ENCODE measurements at regions not wholly inside any gene's neighbourhood (a gene's known extent, or its start where the extent isn't known, plus 50 kb on each side); places are given as distances from the start of the nearest gene placed in this dataset.

DNA sequence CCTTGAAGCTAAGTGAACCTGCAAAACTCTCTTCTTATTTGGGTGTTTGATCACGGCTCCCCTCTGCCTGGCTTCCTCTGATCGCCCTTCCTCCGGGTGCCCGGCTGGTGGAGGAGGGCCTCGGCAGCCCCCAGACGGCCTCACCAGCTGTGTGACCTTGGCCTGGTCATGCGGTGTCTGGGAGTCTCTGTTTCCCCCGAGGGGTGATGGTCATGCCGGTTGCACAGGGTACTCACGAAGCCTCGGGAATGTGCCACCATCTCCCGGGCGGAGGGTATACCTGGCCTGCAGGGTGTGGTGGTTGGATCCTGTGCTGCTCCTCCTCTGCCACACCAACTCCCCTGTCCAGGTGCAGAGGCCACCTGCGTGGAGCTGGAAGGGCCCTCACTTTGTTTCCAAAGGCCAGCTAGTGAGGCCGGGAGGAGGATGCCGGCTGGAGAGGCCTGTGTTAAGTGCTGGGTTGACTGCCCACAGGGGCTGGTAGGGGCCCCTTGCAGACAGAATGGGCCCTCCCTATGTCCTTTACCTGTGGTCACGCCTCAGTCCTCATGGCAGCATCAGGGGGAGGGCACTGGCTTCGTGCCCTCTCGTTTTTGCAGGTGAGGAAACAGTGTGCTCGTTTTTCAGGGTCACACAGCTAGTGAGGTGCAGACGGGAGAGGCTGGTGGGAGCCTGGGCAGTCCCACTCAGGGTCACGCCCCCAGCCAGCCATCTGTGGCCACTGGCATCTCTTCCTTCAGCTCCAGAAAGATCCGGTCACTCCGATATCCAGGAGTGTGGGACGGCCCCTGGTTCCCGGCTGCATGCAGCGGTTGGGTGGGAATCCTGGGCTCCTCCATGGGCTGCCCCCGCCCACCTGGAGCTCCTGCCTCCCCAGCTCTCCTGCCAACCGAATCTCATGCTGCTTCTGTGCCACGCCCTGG is 148.5 kb upstream of the GSE1 start:
- DNase-seq (ENCODE audit: low spot score) (no peak), FAIRE-seq (no peak)

DNA sequence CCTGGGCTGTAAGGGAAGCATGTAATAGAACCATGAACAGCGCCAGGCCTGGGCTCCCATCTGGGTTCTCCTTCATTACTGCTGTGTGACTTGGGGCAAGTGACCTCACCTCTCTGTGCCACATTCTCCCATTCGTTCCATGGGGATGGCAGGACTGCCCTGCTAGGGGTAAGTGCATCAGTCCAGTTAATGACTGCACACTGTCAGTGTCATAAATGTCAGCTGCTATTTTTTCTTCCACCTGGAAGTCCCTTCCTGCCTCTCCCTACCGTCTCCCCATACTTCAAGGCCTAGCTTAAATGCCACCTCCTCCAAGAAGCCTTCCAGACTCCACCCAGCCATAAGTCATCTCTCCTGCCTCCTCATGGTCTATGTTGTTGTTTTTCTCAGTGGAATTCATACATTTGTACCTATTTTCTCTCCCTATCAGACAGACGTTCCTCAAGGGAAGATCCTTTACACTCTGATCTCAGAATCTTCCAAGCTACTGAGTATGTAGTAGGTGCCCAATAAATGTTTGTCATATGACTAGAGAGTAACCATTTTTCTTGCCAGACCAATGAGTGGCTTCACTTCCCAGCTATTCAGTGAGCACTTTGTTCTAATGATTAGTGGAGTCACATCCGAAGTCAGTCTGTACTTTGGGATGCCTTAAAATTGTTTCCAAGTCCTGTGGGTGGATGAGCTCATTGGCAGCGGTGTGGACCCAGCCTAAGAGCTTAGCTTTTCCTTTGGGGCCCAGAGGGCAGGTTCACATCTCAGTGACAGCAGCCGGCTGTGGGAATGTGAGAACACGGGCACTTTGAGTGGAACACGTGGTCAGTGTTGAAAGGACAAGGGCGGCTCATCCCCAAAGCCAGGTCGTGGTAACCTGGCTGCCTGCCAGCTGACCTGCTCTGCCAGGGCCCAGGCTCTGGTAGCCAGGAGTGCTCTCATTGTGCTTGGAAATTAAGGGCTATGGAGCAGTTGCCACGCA is 147.5 kb upstream of the GSE1 start:
- FAIRE-seq (no peak), DNase-seq (ENCODE audit: low spot score) (no peak)

DNA sequence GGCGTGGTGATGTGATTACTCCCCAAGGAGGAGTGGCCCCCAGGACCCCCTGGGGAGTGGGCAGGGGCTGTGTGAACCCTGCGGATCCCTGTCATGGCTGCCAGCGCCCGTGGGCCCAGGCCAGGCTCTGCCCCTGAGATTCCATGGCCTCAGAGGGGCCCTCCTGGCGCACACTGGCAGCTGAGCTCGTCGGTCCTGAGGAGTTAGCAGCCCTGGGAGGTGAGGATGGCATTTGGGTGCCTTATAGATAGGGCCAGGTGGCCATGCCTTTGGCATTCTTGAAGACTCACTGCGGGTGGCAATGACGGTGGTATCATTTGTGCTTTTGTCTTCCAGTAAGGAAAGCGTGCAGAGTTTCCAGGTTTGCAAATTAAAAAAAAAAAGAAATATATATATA is 146.8 kb upstream of the GSE1 start:
- DNase-seq (ENCODE audit: low spot score) = no peak
- FAIRE-seq = no peak

- no peak for FAIRE-seq
Observed at GRCh38 chr16:85466989-85467388, 146.1 kb upstream of the GSE1 start.

DNA sequence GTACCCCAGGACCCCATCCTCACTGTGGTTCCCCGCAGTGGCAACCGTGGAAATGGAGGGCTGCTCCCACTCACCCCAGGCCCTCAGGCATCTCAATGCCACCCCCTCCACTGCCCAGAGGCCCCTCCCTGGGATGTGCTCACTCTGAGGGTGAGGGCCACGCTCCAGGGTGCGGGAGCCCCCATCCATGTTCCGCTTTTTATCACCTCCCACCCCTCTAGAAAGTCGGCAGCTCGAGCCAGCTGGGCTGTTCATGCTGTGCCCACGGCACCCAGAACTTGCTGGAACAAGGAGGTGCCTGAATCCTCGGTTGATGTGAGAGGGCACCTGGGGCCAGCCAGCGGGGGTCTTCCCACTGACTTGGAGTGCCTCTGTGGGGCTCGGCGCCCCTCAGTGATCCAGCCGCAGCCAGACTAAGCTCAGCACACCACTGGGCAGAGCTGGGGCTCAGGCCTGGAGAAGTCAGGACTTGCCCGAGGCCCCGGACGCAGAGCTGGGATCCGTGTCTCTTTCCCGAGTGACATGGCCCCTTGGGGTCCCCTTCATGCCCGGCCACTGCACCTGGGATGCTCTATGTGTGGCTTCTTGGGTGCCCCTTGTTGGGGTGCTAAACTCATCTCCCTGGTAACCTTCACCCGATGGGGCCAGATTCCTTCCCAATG is 143.1 kb upstream of the GSE1 start:
- FAIRE-seq (no peak), DNase-seq (ENCODE audit: low spot score) (no peak)

More at GRCh38 chr16:85466989-85467388, 146.1 kb upstream of the GSE1 start:
- no peak for DNase-seq (ENCODE audit: low spot score)

GRCh38 chr16:85470873-85471272 is 142.2 kb upstream of the GSE1 start:
- DNase-seq (ENCODE audit: low spot score) = no peak
- no peak for FAIRE-seq

- no peak for DNase-seq (ENCODE audit: low spot score)
Observed at GRCh38 chr16:85471469-85472431, 141.4 kb upstream of the GSE1 start.

DNA sequence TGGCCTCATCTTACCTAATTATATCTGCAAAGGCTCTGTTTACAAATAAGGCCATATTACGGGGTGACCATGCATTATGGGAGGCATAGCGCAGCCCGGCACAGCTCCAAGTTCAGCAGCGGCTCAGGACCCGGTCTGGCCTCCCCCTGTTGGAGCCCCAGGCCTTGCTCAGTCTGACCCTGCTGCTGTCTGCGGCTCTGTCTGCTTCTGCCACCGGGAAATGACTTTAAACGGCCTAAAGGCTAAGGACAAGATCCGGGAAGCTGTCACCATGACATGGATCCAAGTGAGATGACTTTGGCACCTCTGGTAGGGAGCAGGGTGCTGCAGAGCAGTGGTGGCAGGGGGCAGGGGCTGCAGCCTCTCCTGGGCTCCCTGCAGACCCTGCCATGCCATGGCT is 140.6 kb upstream of the GSE1 start:
- no peak for DNase-seq (ENCODE audit: low spot score)
- FAIRE-seq = no peak

More at GRCh38 chr16:85471469-85472431, 141.4 kb upstream of the GSE1 start:
- FAIRE-seq = no peak

- FAIRE-seq (no peak), DNase-seq (ENCODE audit: low spot score) (no peak)
Observed at GRCh38 chr16:85473323-85473722, 139.8 kb upstream of the GSE1 start.

GRCh38 chr16:85473909-85474620 is 139.1 kb upstream of the GSE1 start:
- DNase-seq (ENCODE audit: low spot score) (no peak), FAIRE-seq (no peak)

GRCh38 chr16:85474621-85475217 is 138.4 kb upstream of the GSE1 start:
- DNase-seq (ENCODE audit: low spot score) (no peak), FAIRE-seq (no peak)

DNA sequence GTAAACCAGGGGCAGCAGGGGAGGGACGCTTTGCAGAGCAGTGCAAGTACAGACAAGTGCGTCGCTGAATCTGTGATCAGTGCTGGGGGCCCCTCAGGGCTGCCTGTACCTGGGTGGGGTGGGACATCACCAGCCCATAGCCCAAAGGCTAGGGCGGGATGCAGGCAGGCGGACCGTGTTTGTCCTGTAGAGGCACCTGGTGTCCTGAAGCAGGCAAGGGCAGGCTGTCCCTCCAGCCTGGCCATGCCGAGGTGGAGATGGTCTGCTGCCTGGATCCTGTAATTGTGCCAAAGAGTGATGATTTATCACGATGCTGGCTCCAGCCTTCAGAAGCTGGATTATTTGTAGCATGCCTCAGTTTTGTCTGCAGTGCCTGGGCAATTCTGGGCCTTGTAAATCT is 137.9 kb upstream of the GSE1 start:
- FAIRE-seq = no peak
- no peak for DNase-seq (ENCODE audit: low spot score)

DNA sequence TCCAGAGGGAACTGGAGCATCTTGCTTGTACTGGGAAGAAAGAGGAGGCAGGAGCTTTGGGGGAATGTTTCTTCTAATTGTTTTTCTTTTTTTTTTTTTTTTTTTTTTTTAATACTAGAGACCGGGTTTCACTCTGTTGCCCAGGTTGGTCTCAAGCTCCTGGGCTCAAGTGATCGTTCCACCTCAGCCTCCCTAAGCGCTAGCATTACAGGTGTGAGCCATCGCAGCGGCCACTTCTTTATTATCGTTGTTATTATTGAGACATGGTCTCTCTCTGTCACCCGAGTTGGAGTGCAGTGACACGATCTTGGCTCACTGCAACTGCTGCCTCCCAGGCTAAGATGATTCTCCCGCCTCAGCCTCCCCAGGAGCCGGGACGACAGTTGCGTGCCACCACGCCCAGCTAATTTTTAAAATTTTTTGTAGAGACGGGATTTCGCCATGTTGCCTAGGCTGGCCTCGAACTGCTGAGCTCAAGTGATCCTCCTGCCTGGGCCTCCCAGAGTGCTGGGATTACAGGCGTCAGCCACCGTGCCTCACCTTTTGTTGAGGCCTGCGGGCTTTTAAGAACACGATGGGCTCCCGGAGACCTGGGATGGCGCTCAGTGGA is 137.3 kb upstream of the GSE1 start:
- DNase-seq (ENCODE audit: low spot score) (no peak), FAIRE-seq (no peak)

GRCh38 chr16:85476389-85476788 is 136.7 kb upstream of the GSE1 start:
- DNase-seq (ENCODE audit: low spot score) (no peak), FAIRE-seq (no peak)

DNA sequence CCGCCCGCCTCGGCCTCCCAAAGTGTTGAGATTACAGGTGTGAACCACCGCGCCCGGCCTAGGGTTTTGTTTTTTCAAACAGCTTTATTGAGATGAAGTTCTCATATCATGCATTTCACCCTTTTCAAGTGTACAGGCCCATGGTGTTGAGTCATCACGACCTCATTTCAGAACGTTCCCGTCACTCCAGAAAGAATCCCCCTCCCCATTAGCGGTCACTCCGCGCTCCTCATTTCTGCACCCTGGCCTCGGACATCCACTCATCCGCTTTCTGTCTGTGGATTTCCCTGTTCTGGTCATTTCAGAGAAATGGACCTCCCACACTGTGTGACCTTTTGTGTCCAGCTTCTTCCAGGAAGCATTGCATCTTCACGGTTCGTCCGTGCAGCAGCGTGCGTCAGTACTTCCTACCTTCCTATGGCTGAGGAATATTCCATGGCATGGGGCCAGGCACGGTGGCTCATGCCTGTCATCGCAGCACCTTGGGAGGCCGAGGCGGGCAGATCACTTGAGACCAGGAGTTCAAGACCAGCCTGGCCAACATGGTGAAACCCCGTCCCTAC is 135.2 kb upstream of the GSE1 start:
- DNase-seq (ENCODE audit: low spot score) = peak; percentile 5
- FAIRE-seq = no peak

DNA sequence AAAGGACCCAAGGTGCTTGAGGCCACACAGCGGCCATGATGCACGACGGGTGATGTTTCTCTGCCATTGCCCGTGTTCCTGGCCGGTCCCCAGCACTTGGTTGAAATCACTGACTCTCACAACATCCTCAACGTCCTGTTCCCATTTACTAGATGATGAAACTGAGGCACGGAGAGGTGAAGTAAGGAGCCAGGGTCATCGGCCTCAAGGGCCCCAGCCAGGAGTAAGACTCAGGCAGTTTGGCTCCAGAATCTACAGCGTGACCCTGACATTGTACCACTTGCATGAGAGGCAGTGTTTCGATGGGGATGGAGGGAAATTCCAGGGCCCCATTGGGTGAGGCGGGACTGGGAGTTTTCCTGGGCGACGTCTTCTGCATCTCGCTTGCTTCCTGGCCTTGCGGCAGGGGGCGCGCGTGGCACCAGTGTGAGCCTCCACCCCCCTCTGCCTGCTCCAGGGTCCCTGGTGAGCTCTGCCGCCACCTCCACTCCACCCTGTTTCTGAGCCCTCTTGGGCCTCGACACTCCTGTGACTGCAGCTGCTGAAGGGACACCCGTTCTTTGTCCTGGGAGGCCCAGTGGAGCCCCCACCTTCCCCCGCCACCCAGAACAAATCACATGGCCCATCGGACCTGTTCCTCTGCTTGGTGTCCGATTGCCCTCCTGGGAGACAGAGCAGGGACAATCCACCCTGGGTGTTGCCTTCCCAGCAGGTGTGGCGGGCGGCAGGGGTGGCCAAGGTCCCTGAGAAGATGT is 133.0 kb upstream of the GSE1 start:
- DNase-seq (ENCODE audit: low spot score) (no peak), FAIRE-seq (no peak)

DNA sequence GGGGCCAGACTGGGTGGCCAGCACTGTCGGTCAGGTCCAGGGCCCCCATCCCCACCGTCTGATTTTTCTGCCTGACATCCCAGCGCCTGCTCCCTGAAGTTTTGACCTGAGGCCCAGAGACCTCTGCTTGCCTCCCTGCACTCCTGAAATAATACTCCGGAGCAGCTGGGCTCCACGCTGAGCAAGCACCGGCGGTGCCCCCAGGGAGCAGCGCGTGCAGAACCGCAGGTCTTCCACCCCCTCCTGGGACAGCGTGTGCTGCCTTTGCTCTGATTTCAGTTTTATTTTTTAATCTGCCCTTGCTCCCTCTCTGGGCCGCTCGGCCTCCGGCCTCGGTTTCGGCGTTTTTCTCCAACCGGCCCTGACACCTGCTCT is 132.4 kb upstream of the GSE1 start:
- DNase-seq (ENCODE audit: low spot score) (no peak), FAIRE-seq (no peak)

DNA sequence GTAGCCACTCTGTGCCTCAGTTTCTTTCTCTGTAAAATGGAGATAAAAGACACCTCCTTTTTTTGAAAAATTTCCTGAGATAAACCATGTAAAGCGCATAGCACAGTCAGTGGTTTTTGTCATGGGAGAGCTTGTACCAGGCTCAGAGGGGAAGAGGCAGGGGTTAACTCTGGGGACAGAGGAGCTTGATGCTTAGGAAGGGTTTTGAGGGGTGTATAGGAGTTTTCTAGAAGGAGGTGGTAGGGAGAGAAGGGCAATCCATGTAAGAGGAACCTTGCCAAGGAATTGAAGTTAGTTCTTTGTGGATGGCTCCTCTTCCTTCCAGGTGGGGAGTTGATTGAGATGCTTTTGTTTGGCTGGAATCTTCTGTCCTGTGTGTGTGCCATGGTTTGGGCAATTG is 131.9 kb upstream of the GSE1 start:
- DNase-seq (ENCODE audit: low spot score) (no peak), FAIRE-seq (no peak)

Measured in RCC 7860 (cell line).